Natural killer cell (primary cell): ENCODE measurements at regions not wholly inside any gene's neighbourhood (a gene's known extent, or its start where the extent isn't known, plus 50 kb on each side); places are given as distances from the start of the nearest gene placed in this dataset.

Experiments used
- ATAC-seq, 3 donors: fragments of 150-1000 bp in 2 of 3; fragments of 200-7000 bp in 1 of 3; cut with Tn5 transposase; 1 replicate in 1 of 3; 2 replicates in 2 of 3; pipeline ENCODE4 v1.10.0; 2021; ENCODE audit warnings: mild to moderate bottlenecking in 2 of 3, moderate library complexity in 2 of 3
- DNase-seq, 2 donors: peaks; one replicate each; pipeline versions ENCODE4 v3.0.0 to v3.0.0-alpha.2; 2013 to 2021; ENCODE audit warnings: mixed read lengths in 1 of 2
- H3K27ac ChIP-seq: one replicate; pipeline ENCODE4 v1.5.1; 2013; ENCODE audit warnings: mild to moderate bottlenecking, low read length
- H3K27me3 ChIP-seq: one replicate; pipeline ENCODE4 v1.6.1; 2013; ENCODE audit warnings: low read length; ENCODE audit not compliant: control insufficient read depth, insufficient read depth
- H3K36me3 ChIP-seq: one replicate; pipeline ENCODE4 v1.6.1; 2013; ENCODE audit warnings: low read length; ENCODE audit not compliant: control insufficient read depth, insufficient read depth
- H3K4me1 ChIP-seq: one replicate; pipeline ENCODE4 v1.6.1; 2013; ENCODE audit warnings: low read length; ENCODE audit not compliant: control insufficient read depth, insufficient read depth
- H3K4me3 ChIP-seq: one replicate; pipeline ENCODE4 v1.5.1; 2013; ENCODE audit warnings: low read length
- H3K9me3 ChIP-seq: one replicate; pipeline ENCODE4 v1.6.1; 2013; ENCODE audit warnings: low read length; ENCODE audit not compliant: control insufficient read depth, insufficient read depth
- H3K27ac Mint-ChIP-seq, 2 donors: one replicate each; pipeline ENCODE4 v1.8.0; 2022; ENCODE audit warnings: mild to moderate bottlenecking in 2 of 2, mixed read lengths in 2 of 2, moderate library complexity in 1 of 2
- H3K27me3 Mint-ChIP-seq, 2 donors: one replicate each; pipeline ENCODE4 v1.8.0; 2022; ENCODE audit warnings: low read depth in 2 of 2, mixed read lengths in 2 of 2
- H3K36me3 Mint-ChIP-seq: one replicate; pipeline ENCODE4 v1.8.0; 2022; ENCODE audit warnings: mixed read lengths
- H3K4me1 Mint-ChIP-seq, 2 donors: one replicate each; pipeline ENCODE4 v1.8.0; 2022; ENCODE audit warnings: mixed read lengths in 2 of 2
- H3K4me3 Mint-ChIP-seq: one replicate; pipeline ENCODE4 v1.8.0; 2022; ENCODE audit warnings: mild to moderate bottlenecking, moderate library complexity, mixed read lengths
- H3K9me3 Mint-ChIP-seq, 2 donors: one replicate each; pipeline ENCODE4 v1.8.0; 2022; ENCODE audit warnings: mixed read lengths in 2 of 2
- WGBS: methylation state at CpG from one replicate; pipeline ENCODE4 v1.1.7; 2013; ENCODE audit warnings: missing lambda C conversion rate; ENCODE audit not compliant: insufficient coverage; 5-methylcytosine and 5-hydroxymethylcytosine counted together
- intact Hi-C: fragments of 100-400 bp; cut with micrococcal nuclease; formaldehyde crosslinking; loops from one replicate; pipeline ENCODE4 v1.14.2; 2022
- TF ChIP-seq, protein P1 (sequence below): fragments of 200-600 bp; IDR thresholded peaks from one replicate; pipeline ENCODE4 v1.8.0; 2022; ENCODE audit warnings: antibody characterized with exemption

DNA sequence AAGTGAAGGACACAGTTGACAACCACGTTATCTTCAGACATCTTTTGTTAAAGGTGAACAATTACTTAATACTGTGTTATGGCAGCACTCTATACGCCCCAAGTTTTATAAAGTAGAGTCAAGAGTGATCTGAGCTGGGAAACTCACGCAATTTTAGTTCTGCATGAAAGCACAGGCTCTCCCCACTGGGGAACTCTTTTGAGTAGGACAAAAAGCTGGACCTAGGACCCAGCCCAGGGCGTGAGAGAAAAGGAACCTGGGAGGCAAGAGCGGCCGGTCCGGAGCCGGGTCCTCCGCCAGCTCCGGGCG lies 152.6 kb upstream of the SLC4A4 start:
- no peaks in the 10 kb centered on the region for H3K9me3 Mint-ChIP-seq
- peak overlapping the region; percentile 96 for H3K4me3 Mint-ChIP-seq
- WGBS: 5% methylated on average over 11 of the region's 11 CpGs
- no peaks in the 10 kb centered on the region for H3K27me3 Mint-ChIP-seq
- TF ChIP-seq, protein P1, sequence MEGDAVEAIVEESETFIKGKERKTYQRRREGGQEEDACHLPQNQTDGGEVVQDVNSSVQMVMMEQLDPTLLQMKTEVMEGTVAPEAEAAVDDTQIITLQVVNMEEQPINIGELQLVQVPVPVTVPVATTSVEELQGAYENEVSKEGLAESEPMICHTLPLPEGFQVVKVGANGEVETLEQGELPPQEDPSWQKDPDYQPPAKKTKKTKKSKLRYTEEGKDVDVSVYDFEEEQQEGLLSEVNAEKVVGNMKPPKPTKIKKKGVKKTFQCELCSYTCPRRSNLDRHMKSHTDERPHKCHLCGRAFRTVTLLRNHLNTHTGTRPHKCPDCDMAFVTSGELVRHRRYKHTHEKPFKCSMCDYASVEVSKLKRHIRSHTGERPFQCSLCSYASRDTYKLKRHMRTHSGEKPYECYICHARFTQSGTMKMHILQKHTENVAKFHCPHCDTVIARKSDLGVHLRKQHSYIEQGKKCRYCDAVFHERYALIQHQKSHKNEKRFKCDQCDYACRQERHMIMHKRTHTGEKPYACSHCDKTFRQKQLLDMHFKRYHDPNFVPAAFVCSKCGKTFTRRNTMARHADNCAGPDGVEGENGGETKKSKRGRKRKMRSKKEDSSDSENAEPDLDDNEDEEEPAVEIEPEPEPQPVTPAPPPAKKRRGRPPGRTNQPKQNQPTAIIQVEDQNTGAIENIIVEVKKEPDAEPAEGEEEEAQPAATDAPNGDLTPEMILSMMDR: no peak
- DNase-seq: no peak
- no peaks in the 10 kb centered on the region for H3K36me3 Mint-ChIP-seq
- peaks cover 9% of the 10 kb centered on the region for H3K4me1 ChIP-seq
- peak overlapping the region; percentile 63 for H3K27ac ChIP-seq
- H3K4me1 Mint-ChIP-seq: peaks cover 46 to 53% of the 10 kb centered on the region in 2 donors
- H3K4me3 ChIP-seq: peak overlapping the region; percentile 40
- peak overlapping the region; percentile 86 to 88 for H3K27ac Mint-ChIP-seq
- H3K9me3 ChIP-seq: no peaks in the 10 kb centered on the region
- intact Hi-C loops: loop anchor here (2.0 to 10.0 kb wide), 4 partner anchors 36 to 351 kb away; partner anchors contain the start of gene GRSF1
- no peaks in the 10 kb centered on the region for H3K27me3 ChIP-seq
- H3K36me3 ChIP-seq: no peaks in the 10 kb centered on the region
- no peak for ATAC-seq

DNA sequence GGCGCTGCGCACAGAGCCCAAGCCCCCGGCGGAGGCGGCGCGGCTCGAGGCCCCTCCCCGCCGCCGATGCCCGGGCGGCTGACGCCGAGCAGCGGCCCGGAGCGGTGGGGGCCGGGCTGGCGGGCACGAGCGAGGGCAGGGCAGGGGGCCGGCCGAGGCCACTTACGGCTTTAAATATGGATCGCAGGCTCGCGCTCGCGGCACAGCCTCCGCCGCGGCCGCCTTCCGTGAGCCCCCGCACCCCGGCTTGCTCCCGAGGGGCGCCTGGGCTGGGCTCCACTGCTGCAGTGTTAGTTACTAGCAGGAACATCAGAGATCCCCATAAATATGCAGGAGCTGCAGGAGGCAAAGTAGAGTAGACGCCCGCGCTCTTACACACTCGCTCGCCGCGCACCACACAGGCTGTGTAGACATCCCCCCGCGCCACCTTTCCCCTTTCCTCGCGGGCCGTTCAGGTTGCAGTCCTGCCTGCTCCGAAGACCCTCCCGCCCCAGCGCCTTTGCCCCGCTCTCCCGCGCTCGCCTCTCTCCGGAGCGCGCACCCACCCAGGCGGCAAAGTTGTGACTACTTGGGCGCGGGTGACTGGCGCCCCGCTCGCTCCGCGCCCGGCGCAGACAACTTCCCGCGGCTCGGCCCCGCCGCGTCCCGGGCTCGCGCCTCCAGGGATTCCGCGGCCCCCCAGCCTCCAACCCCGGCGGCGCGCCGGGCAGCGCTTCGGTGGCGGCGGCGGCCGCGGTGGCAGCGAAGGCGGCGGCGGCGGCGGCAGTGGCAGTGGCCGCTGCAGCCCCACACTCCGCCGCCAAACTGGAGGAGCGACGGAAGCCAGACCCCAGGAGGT lies 152.0 kb upstream of the SLC4A4 start:
- no peaks in the 10 kb centered on the region for H3K27me3 Mint-ChIP-seq
- no peaks in the 10 kb centered on the region for H3K36me3 ChIP-seq

GRCh38 chr4:71187404-71188155 lies 151.2 kb upstream of the SLC4A4 start:
- 2% methylated on average over 45 of the region's 45 CpGs for WGBS
- intact Hi-C loops: loop anchor here (2.0 to 10.0 kb wide), 4 partner anchors 35 to 353 kb away; partner anchors contain the start of gene GRSF1
- DNase-seq: peak; percentile 30 to 39
- no peaks in the 10 kb centered on the region for H3K27me3 ChIP-seq
- no peaks in the 10 kb centered on the region for H3K36me3 Mint-ChIP-seq
- H3K27ac Mint-ChIP-seq: peak overlapping the region; percentile 88 to 95
- H3K4me1 Mint-ChIP-seq: peaks cover 48 to 55% of the 10 kb centered on the region in 2 donors
- peak; percentile 4 to 22 (median 20) for ATAC-seq
- no peaks in the 10 kb centered on the region for H3K36me3 ChIP-seq
- H3K4me3 ChIP-seq: peak overlapping the region; percentile 52
- peak overlapping the region; percentile 97 for H3K4me3 Mint-ChIP-seq
- no peaks in the 10 kb centered on the region for H3K27me3 Mint-ChIP-seq
- peaks cover 9% of the 10 kb centered on the region for H3K4me1 ChIP-seq
- TF ChIP-seq, protein P1: no peak
- H3K27ac ChIP-seq: peak overlapping the region; percentile 56
- H3K9me3 Mint-ChIP-seq: no peaks in the 10 kb centered on the region
- H3K9me3 ChIP-seq: no peaks in the 10 kb centered on the region

More for the DNA sequence above, 152.0 kb upstream of the SLC4A4 start:
- ATAC-seq: peak; percentile 86 to 95 (median 88)
- TF ChIP-seq, protein P1: no peak
- intact Hi-C loops: loop anchor here (2.0 to 10.0 kb wide), 4 partner anchors 36 to 352 kb away; partner anchors contain the start of gene GRSF1
- H3K27me3 ChIP-seq: no peaks in the 10 kb centered on the region
- DNase-seq: peak; percentile 70
- H3K27ac Mint-ChIP-seq: peak overlapping the region; percentile 86 to 88
- WGBS: under 1% methylated on average over 105 of the region's 105 CpGs
- H3K27ac ChIP-seq: peak overlapping the region; percentile 72
- peaks cover 9% of the 10 kb centered on the region for H3K4me1 ChIP-seq
- no peaks in the 10 kb centered on the region for H3K9me3 ChIP-seq
- peak overlapping the region; percentile 96 for H3K4me3 ChIP-seq
- H3K4me3 Mint-ChIP-seq: peak overlapping the region; percentile 97
- peaks cover 46 to 55% of the 10 kb centered on the region in 2 donors for H3K4me1 Mint-ChIP-seq
- no peaks in the 10 kb centered on the region for H3K9me3 Mint-ChIP-seq
- H3K36me3 Mint-ChIP-seq: no peaks in the 10 kb centered on the region
